HEK293 (cell line): ENCODE measurements at regions not wholly inside any gene's neighbourhood (a gene's known extent, or its start where the extent isn't known, plus 50 kb on each side); places are given as distances from the start of the nearest gene placed in this dataset.
"Not testable (repeated sequence)": the region's sequence is repeated elsewhere in the genome, so short reads cannot be mapped to it uniquely, and the experiment has no call there.

Experiments
- GLI4 ChIP-seq: fragments of 450-650 bp; formaldehyde crosslinking; IDR thresholded peaks from 2 replicates; pipeline ENCODE4 v1.5.1; 2016; ENCODE audit warnings: missing biosample characterization, missing genetic modification characterization
- SP7 ChIP-seq: fragments of 450-650 bp; formaldehyde crosslinking; IDR thresholded peaks from 2 replicates; pipeline ENCODE4 v1.5.1; 2016; ENCODE audit warnings: missing biosample characterization, missing genetic modification characterization
- ZNF416 ChIP-seq: fragments of 450-650 bp; formaldehyde crosslinking; IDR thresholded peaks from 2 replicates; pipeline ENCODE4 v1.5.1; 2016; ENCODE audit warnings: missing biosample characterization, missing genetic modification characterization
- ZNF677 ChIP-seq: fragments of 450-650 bp; IDR thresholded peaks from 2 replicates; pipeline ENCODE4 v1.5.0; 2018; ENCODE audit warnings: missing biosample characterization, mild to moderate bottlenecking, missing genetic modification characterization, moderate library complexity
- ZNF785 ChIP-seq: fragments of 450-650 bp; formaldehyde crosslinking; IDR thresholded peaks from 2 replicates; pipeline ENCODE4 v1.5.1; 2016; ENCODE audit warnings: missing biosample characterization, missing genetic modification characterization
- TF ChIP-seq, protein P1 (sequence below): fragments of 450-650 bp; formaldehyde crosslinking; IDR thresholded peaks from 2 replicates; pipeline ENCODE4 v1.5.1; 2016; ENCODE audit warnings: missing biosample characterization, missing genetic modification characterization
- TF ChIP-seq, protein P2 (sequence below): fragments of 450-650 bp; formaldehyde crosslinking; conservative IDR thresholded peaks from 2 replicates; pipeline ENCODE4 v1.5.1; 2016; ENCODE audit warnings: low read depth, missing biosample characterization, missing genetic modification characterization
- TF ChIP-seq, protein P3 (sequence below): fragments of 450-650 bp; formaldehyde crosslinking; IDR thresholded peaks from 2 replicates; pipeline ENCODE4 v1.5.1; 2016; ENCODE audit warnings: missing biosample characterization, missing genetic modification characterization, low read depth

DNA sequence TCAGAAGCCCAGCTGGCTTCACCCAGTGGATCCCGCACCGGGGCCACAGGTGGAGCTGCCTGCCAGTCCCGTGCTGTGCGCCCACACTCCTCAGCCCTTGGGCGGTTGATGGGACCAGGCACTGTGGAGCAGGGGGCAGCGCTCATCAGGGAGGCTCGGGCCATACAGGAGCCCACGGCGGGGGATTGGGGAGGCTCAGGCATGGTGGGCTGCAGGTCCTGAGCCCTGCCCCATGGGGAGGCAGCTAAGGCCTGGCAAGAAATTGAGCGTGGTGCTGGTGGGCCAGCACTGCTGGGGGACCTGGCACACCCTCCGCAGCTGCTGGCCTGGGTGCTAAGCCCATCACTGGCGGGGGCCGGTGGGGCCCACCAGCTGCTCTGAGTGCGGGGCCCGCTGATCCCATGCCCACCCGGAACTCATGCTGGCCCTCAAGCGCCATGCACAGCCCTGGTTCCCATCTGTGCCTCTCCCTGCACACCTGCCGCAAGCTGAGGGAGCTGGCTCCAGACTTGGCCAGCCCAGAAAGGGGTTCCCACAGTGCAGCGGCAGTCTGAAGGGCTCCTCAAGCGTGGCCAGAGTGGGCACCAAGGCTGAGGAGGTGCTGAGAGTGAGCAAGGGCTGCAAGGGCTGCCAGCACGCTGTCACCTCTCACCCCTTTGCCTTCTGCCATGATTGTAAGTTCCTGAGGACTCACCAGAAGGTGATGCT is 705.1 kb downstream of the STPG2 start:
- TF ChIP-seq, protein P1, sequence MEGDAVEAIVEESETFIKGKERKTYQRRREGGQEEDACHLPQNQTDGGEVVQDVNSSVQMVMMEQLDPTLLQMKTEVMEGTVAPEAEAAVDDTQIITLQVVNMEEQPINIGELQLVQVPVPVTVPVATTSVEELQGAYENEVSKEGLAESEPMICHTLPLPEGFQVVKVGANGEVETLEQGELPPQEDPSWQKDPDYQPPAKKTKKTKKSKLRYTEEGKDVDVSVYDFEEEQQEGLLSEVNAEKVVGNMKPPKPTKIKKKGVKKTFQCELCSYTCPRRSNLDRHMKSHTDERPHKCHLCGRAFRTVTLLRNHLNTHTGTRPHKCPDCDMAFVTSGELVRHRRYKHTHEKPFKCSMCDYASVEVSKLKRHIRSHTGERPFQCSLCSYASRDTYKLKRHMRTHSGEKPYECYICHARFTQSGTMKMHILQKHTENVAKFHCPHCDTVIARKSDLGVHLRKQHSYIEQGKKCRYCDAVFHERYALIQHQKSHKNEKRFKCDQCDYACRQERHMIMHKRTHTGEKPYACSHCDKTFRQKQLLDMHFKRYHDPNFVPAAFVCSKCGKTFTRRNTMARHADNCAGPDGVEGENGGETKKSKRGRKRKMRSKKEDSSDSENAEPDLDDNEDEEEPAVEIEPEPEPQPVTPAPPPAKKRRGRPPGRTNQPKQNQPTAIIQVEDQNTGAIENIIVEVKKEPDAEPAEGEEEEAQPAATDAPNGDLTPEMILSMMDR (tag by site-specific recombination): not testable (repeated sequence)
- TF ChIP-seq SP7 (tag by site-specific recombination); ZNF677 (tag by site-specific recombination); ZNF785 (tag by site-specific recombination); ZNF416; GLI4 (tag by site-specific recombination): not testable (repeated sequence)
- TF ChIP-seq, protein P2, sequence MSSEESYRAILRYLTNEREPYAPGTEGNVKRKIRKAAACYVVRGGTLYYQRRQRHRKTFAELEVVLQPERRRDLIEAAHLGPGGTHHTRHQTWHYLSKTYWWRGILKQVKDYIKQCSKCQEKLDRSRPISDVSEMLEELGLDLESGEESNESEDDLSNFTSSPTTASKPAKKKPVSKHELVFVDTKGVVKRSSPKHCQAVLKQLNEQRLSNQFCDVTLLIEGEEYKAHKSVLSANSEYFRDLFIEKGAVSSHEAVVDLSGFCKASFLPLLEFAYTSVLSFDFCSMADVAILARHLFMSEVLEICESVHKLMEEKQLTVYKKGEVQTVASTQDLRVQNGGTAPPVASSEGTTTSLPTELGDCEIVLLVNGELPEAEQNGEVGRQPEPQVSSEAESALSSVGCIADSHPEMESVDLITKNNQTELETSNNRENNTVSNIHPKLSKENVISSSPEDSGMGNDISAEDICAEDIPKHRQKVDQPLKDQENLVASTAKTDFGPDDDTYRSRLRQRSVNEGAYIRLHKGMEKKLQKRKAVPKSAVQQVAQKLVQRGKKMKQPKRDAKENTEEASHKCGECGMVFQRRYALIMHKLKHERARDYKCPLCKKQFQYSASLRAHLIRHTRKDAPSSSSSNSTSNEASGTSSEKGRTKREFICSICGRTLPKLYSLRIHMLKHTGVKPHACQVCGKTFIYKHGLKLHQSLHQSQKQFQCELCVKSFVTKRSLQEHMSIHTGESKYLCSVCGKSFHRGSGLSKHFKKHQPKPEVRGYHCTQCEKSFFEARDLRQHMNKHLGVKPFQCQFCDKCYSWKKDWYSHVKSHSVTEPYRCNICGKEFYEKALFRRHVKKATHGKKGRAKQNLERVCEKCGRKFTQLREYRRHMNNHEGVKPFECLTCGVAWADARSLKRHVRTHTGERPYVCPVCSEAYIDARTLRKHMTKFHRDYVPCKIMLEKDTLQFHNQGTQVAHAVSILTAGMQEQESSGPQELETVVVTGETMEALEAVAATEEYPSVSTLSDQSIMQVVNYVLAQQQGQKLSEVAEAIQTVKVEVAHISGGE (tag by site-specific recombination): not testable (repeated sequence)
- TF ChIP-seq, protein P3, sequence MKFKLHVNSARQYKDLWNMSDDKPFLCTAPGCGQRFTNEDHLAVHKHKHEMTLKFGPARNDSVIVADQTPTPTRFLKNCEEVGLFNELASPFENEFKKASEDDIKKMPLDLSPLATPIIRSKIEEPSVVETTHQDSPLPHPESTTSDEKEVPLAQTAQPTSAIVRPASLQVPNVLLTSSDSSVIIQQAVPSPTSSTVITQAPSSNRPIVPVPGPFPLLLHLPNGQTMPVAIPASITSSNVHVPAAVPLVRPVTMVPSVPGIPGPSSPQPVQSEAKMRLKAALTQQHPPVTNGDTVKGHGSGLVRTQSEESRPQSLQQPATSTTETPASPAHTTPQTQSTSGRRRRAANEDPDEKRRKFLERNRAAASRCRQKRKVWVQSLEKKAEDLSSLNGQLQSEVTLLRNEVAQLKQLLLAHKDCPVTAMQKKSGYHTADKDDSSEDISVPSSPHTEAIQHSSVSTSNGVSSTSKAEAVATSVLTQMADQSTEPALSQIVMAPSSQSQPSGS (tag by site-specific recombination): not testable (repeated sequence)
